K562 (cell line): ENCODE measurements at regions not wholly inside any gene's neighbourhood (a gene's known extent, or its start where the extent isn't known, plus 50 kb on each side); places are given as distances from the start of the nearest gene placed in this dataset.

Source experiments
- ATAC-seq: fragments of 200-7000 bp; cut with Tn5 transposase; 3 replicates; pipeline ENCODE4 v1.9.1; 2020; ENCODE audit warnings: moderate library complexity
- BruUV-seq: library from RNA; stranded (reverse); fragments of 400-500 nt; replicated peaks from 2 replicates; lab custom pipeline; 2021; lab: Mats Ljungman, UMichigan
- CTCF ChIA-PET: fragments of 300-600 bp; formaldehyde crosslinking; extraction: SDS; loops from one replicate; lab custom pipeline; 2021; ENCODE audit warnings: low intra/inter-chr PET ratio; lab: Yijun Ruan, JAX
- POLR2A ChIA-PET: fragments of 300-600, 350-650 bp; sonication (Branson Sonifier 250); formaldehyde crosslinking; extraction: SDS; loops from one replicate; lab custom pipeline; 2021; ENCODE audit warnings: antibody characterized with exemption, inconsistent platforms; lab: Yijun Ruan, JAX
- DNase-seq, 4 experiments: peaks; one replicate each; pipeline versions ENCODE4 v3.0.0 to v3.0.0-alpha.2; 2011 to 2018; ENCODE audit warnings: low spot score in 3 of 4, mixed read lengths in 3 of 4; ENCODE audit errors: extremely low read depth in 1 of 4
- FAIRE-seq: peaks from 2 replicates; lab custom pipeline; 2011; peaks lifted over from hg19 to GRCh38; lab: Jason Lieb, UNC
- H2AFZ ChIP-seq: 2 replicates; pipeline ENCODE4 v1.6.0; 2011; ENCODE audit warnings: low read depth, low read length, control low read depth, inconsistent platforms
- H3K27ac ChIP-seq: fragments of 200-600 bp; 3 replicates; pipeline ENCODE4 v1.8.0; 2011; ENCODE audit warnings: low read depth, mild to moderate bottlenecking, control low read depth, inconsistent platforms, low read length, moderate library complexity, mixed read lengths; ENCODE audit errors: extremely low read depth
- H3K27me3 ChIP-seq, 2 experiments: fragments of 300-600 bp in 1 of 2; 2 replicates in 1 of 2; 3 replicates in 1 of 2; pipeline versions ENCODE4 v1.6.0 to v1.8.0; 2011; ENCODE audit warnings: inconsistent platforms in 2 of 2, low read length in 2 of 2, mild to moderate bottlenecking in 1 of 2, mixed read lengths in 1 of 2, moderate library complexity in 1 of 2; ENCODE audit not compliant: control insufficient read depth in 2 of 2, insufficient read depth in 2 of 2
- H3K36me3 ChIP-seq: fragments of 300-600 bp; 3 replicates; pipeline ENCODE4 v1.8.0; 2011; ENCODE audit warnings: mild to moderate bottlenecking, low read length, inconsistent platforms; ENCODE audit not compliant: control insufficient read depth, insufficient read depth
- H3K4me1 ChIP-seq, 2 experiments: fragments of 200-600 bp in 1 of 2; replicated peaks in 1 of 2; 2 replicates in 1 of 2; 3 replicates in 1 of 2; pipeline versions ENCODE4 v1.5.1 to v1.8.0; 2011; ENCODE audit warnings: inconsistent platforms in 2 of 2, low read length in 2 of 2, mild to moderate bottlenecking in 1 of 2, mixed read lengths in 1 of 2, moderate library complexity in 1 of 2; ENCODE audit not compliant: control insufficient read depth in 2 of 2, insufficient read depth in 2 of 2
- H3K4me2 ChIP-seq: 2 replicates; pipeline ENCODE4 v1.6.1; 2011; ENCODE audit warnings: low read length, control low read depth, inconsistent platforms, mixed read lengths; ENCODE audit not compliant: insufficient read depth
- H3K4me3 ChIP-seq: fragments of 200-600 bp; sonication (generic), shearing (Covaris generic); 2 replicates; pipeline ENCODE4 v1.5.1; 2016; ENCODE audit warnings: control low read depth, inconsistent platforms
- H3K79me2 ChIP-seq: fragments of 200-600 bp; 3 replicates; pipeline ENCODE4 v1.8.0; 2011; ENCODE audit warnings: low read length, inconsistent platforms; ENCODE audit not compliant: control insufficient read depth, insufficient read depth
- H3K9ac ChIP-seq, 2 experiments: 2 replicates each; pipeline versions ENCODE4 v1.6.0 to v1.6.1; 2011; ENCODE audit warnings: low read depth in 2 of 2, low read length in 2 of 2, control low read depth in 1 of 2, inconsistent platforms in 1 of 2, mild to moderate bottlenecking in 1 of 2, mixed read lengths in 1 of 2; ENCODE audit not compliant: insufficient read depth in 1 of 2
- H3K9me1 ChIP-seq: one replicate; pipeline ENCODE4 v1.6.0; 2011; ENCODE audit warnings: inconsistent platforms, mild to moderate bottlenecking, low read length, moderate library complexity; ENCODE audit not compliant: control insufficient read depth, insufficient read depth
- H3K9me3 ChIP-seq: replicated peaks from 2 replicates; pipeline ENCODE4 v1.5.1; 2011; ENCODE audit warnings: low read depth, low read length, inconsistent platforms; ENCODE audit not compliant: control insufficient read depth, insufficient read depth
- H4K20me1 ChIP-seq: replicated peaks from 2 replicates; pipeline ENCODE4 v1.6.1; 2011; ENCODE audit warnings: low read length, inconsistent platforms, mixed read lengths; ENCODE audit not compliant: control insufficient read depth, insufficient read depth
- IRF2 ChIP-seq: sonication (generic); formaldehyde crosslinking; IDR thresholded peaks from 2 replicates; pipeline ENCODE4 v1.8.1; 2022; ENCODE audit warnings: mild to moderate bottlenecking, missing genetic modification reagents
- MTA3 ChIP-seq: fragments of 450-650 bp; formaldehyde crosslinking; IDR thresholded peaks from 2 replicates; pipeline ENCODE4 v1.6.1; 2017; ENCODE audit warnings: mild to moderate bottlenecking, borderline replicate concordance
- PHF21A ChIP-seq: fragments of 450-650 bp; IDR thresholded peaks from 2 replicates; pipeline ENCODE4 v1.6.1; 2017; ENCODE audit warnings: low read depth, borderline replicate concordance
- SLC30A9 ChIP-seq: fragments of 250-450 bp; sonication (Bioruptor Pico); IDR thresholded peaks from 2 replicates; pipeline ENCODE4 v1.8.0; 2022; ENCODE audit warnings: mild to moderate bottlenecking, moderate library complexity
- SMARCE1 ChIP-seq: fragments of 450-650 bp; IDR thresholded peaks from 2 replicates; pipeline ENCODE4 v1.7.1; 2016; ENCODE audit warnings: mild to moderate bottlenecking
- SNRNP70 ChIP-seq: fragments of 200-400 bp; formaldehyde crosslinking; optimal IDR thresholded peaks from 2 replicates; pipeline ENCODE3; 2017; ENCODE audit warnings: low read depth, low read length
- ZBTB8A ChIP-seq: fragments of 450-650 bp; IDR thresholded peaks from 2 replicates; pipeline ENCODE4 v1.6.1; 2018; ENCODE audit warnings: mild to moderate bottlenecking, moderate library complexity; ENCODE audit not compliant: partially characterized antibody
- ZNF184 ChIP-seq: sonication (generic); formaldehyde crosslinking; IDR thresholded peaks from 2 replicates; pipeline ENCODE4 v1.5.0; 2020; ENCODE audit warnings: missing genetic modification reagents
- ZNF347 ChIP-seq: fragments of 450-650 bp; formaldehyde crosslinking; IDR thresholded peaks from 2 replicates; pipeline ENCODE4 v1.4.0; 2020; ENCODE audit warnings: low read depth, mild to moderate bottlenecking, moderate library complexity
- ZNF436 ChIP-seq: fragments of 250-450, 450-650 bp; sonication (Bioruptor Pico); formaldehyde crosslinking; IDR thresholded peaks from 2 replicates; pipeline ENCODE4 v1.7.0; 2020; ENCODE audit warnings: mild to moderate bottlenecking
- WGBS: fragments of 100-300 bp; shearing (Covaris generic); methylation state at CpG from one replicate; pipeline ENCODE4 v1.1.6; 2016; ENCODE audit warnings: low coverage, mixed read lengths; ENCODE audit not compliant: insufficient coverage; ENCODE audit errors: missing lambda C conversion rate; 5-methylcytosine and 5-hydroxymethylcytosine counted together
- in situ Hi-C: fragments of 300-500 bp; cut with MboI; formaldehyde crosslinking; loops from 4 replicates; pipeline ENCODE4 v1.15.0; 2018; ENCODE audit warnings: inconsistent platforms, mixed read lengths
- intact Hi-C: fragments of 100-400 bp; cut with micrococcal nuclease; formaldehyde crosslinking; loops from 2 replicates; pipeline ENCODE4 v1.14.2; 2022
- TF ChIP-seq, protein P1 (sequence below): fragments of 200-600 bp; sonication (generic); IDR thresholded peaks from one replicate; pipeline ENCODE4 v1.6.1; 2012; ENCODE audit warnings: mild to moderate bottlenecking, low read depth, low read length, inconsistent platforms

- CTCF ChIA-PET: no interaction called here
- Histone ChIP-seq H3K4me2 (no peak overlapping the region), H3K79me2 (no peaks in the 10 kb centered on the region), H3K9me3 (no peaks in the 10 kb centered on the region), H3K9me1 (no peaks in the 10 kb centered on the region), H3K36me3 (no peaks in the 10 kb centered on the region), H3K27me3 (peaks cover 0 to 8% of the 10 kb centered on the region in 2 experiments; a peak in 3 of 5 replicates), H3K4me3 (no peak overlapping the region), H3K9ac (no peak overlapping the region), H3K27ac (no peak overlapping the region), H3K4me1 (no peaks in the 10 kb centered on the region), H2AFZ (no peak overlapping the region), H4K20me1 (no peaks in the 10 kb centered on the region; the same call in 1 of the 2 replicates)
- POLR2A ChIA-PET: no interaction called here
- DNase-seq (no peak), ATAC-seq (no peak), FAIRE-seq (no peak)
- BruUV-seq: no TSS peak
- intact Hi-C loops (no loop called here), in situ Hi-C loops (no loop called here)
- 0% methylated on average over 6 of the region's 6 CpGs for WGBS
- TF ChIP-seq ZNF436 (CRISPR knock-in tag) (no peak), ZNF347 (CRISPR knock-in tag) (no peak), MTA3 (no peak), ZNF184 (no peak), SNRNP70 (no peak), SLC30A9 (CRISPR knock-in tag) (no peak), PHF21A (no peak), ZBTB8A (no peak), SMARCE1 (no peak), IRF2 (CRISPR knock-in tag) (no peak)
- TF ChIP-seq, protein P1, sequence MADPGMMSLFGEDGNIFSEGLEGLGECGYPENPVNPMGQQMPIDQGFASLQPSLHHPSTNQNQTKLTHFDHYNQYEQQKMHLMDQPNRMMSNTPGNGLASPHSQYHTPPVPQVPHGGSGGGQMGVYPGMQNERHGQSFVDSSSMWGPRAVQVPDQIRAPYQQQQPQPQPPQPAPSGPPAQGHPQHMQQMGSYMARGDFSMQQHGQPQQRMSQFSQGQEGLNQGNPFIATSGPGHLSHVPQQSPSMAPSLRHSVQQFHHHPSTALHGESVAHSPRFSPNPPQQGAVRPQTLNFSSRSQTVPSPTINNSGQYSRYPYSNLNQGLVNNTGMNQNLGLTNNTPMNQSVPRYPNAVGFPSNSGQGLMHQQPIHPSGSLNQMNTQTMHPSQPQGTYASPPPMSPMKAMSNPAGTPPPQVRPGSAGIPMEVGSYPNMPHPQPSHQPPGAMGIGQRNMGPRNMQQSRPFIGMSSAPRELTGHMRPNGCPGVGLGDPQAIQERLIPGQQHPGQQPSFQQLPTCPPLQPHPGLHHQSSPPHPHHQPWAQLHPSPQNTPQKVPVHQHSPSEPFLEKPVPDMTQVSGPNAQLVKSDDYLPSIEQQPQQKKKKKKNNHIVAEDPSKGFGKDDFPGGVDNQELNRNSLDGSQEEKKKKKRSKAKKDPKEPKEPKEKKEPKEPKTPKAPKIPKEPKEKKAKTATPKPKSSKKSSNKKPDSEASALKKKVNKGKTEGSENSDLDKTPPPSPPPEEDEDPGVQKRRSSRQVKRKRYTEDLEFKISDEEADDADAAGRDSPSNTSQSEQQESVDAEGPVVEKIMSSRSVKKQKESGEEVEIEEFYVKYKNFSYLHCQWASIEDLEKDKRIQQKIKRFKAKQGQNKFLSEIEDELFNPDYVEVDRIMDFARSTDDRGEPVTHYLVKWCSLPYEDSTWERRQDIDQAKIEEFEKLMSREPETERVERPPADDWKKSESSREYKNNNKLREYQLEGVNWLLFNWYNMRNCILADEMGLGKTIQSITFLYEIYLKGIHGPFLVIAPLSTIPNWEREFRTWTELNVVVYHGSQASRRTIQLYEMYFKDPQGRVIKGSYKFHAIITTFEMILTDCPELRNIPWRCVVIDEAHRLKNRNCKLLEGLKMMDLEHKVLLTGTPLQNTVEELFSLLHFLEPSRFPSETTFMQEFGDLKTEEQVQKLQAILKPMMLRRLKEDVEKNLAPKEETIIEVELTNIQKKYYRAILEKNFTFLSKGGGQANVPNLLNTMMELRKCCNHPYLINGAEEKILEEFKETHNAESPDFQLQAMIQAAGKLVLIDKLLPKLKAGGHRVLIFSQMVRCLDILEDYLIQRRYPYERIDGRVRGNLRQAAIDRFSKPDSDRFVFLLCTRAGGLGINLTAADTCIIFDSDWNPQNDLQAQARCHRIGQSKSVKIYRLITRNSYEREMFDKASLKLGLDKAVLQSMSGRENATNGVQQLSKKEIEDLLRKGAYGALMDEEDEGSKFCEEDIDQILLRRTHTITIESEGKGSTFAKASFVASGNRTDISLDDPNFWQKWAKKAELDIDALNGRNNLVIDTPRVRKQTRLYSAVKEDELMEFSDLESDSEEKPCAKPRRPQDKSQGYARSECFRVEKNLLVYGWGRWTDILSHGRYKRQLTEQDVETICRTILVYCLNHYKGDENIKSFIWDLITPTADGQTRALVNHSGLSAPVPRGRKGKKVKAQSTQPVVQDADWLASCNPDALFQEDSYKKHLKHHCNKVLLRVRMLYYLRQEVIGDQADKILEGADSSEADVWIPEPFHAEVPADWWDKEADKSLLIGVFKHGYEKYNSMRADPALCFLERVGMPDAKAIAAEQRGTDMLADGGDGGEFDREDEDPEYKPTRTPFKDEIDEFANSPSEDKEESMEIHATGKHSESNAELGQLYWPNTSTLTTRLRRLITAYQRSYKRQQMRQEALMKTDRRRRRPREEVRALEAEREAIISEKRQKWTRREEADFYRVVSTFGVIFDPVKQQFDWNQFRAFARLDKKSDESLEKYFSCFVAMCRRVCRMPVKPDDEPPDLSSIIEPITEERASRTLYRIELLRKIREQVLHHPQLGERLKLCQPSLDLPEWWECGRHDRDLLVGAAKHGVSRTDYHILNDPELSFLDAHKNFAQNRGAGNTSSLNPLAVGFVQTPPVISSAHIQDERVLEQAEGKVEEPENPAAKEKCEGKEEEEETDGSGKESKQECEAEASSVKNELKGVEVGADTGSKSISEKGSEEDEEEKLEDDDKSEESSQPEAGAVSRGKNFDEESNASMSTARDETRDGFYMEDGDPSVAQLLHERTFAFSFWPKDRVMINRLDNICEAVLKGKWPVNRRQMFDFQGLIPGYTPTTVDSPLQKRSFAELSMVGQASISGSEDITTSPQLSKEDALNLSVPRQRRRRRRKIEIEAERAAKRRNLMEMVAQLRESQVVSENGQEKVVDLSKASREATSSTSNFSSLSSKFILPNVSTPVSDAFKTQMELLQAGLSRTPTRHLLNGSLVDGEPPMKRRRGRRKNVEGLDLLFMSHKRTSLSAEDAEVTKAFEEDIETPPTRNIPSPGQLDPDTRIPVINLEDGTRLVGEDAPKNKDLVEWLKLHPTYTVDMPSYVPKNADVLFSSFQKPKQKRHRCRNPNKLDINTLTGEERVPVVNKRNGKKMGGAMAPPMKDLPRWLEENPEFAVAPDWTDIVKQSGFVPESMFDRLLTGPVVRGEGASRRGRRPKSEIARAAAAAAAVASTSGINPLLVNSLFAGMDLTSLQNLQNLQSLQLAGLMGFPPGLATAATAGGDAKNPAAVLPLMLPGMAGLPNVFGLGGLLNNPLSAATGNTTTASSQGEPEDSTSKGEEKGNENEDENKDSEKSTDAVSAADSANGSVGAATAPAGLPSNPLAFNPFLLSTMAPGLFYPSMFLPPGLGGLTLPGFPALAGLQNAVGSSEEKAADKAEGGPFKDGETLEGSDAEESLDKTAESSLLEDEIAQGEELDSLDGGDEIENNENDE: no peak
Measured at GRCh38 chr5:2607598-2607997, 143.9 kb downstream of the IRX2 start.
